Neural cell (in vitro differentiated cells): ENCODE measurements at regions not wholly inside any gene's neighbourhood (a gene's known extent, or its start where the extent isn't known, plus 50 kb on each side); places are given as distances from the start of the nearest gene placed in this dataset.
"Not testable (repeated sequence)": the region's sequence is repeated elsewhere in the genome, so short reads cannot be mapped to it uniquely, and the experiment has no call there.

Experiments used
- H2AFZ ChIP-seq: fragments of 200-600, 300-800 bp; sonication (generic), shearing (Covaris generic); 2 replicates; pipeline ENCODE4 v1.6.0; 2014; ENCODE audit warnings: low read depth, mild to moderate bottlenecking, antibody characterized with exemption, low read length, moderate library complexity
- H3F3A ChIP-seq: fragments of 200-600 bp; shearing (Covaris generic); 2 replicates; pipeline ENCODE4 v1.6.1; 2016; ENCODE audit warnings: mild to moderate bottlenecking, moderate library complexity, mixed read lengths, antibody characterized with exemption, low read length; ENCODE audit not compliant: insufficient read depth, poor library complexity, severe bottlenecking
- H3K27ac ChIP-seq: fragments of 200-600, 300-800 bp; sonication (generic), shearing (Covaris generic); 2 replicates; pipeline ENCODE4 v1.5.1; 2014; ENCODE audit warnings: mild to moderate bottlenecking, low read length, moderate library complexity
- H3K27me3 ChIP-seq: fragments of 300-800, 200-600 bp; sonication (generic), shearing (Covaris generic); 2 replicates; pipeline ENCODE4 v1.6.0; 2014; ENCODE audit warnings: mild to moderate bottlenecking, low read depth, low read length, moderate library complexity; ENCODE audit not compliant: insufficient read depth
- H3K36me3 ChIP-seq: fragments of 300-800, 200-600 bp; sonication (generic), shearing (Covaris generic); 2 replicates; pipeline ENCODE4 v1.5.1; 2014; ENCODE audit warnings: mild to moderate bottlenecking, antibody characterized with exemption, low read length, moderate library complexity; ENCODE audit not compliant: insufficient read depth
- H3K4me2 ChIP-seq: fragments of 300-800, 200-600 bp; sonication (generic), shearing (Covaris generic); 2 replicates; pipeline ENCODE4 v1.6.0; 2014; ENCODE audit warnings: mild to moderate bottlenecking, low read length
- H3K4me3 ChIP-seq: fragments of 300-800, 200-600 bp; sonication (generic), shearing (Covaris generic); 2 replicates; pipeline ENCODE4 v1.5.1; 2014; ENCODE audit warnings: mild to moderate bottlenecking, low read length, moderate library complexity
- H3K79me2 ChIP-seq: fragments of 200-600 bp; shearing (Covaris generic); replicated peaks from 2 replicates; pipeline ENCODE4 v1.6.0; 2014; ENCODE audit warnings: mild to moderate bottlenecking, low read length, moderate library complexity; ENCODE audit not compliant: insufficient read depth
- H3K9ac ChIP-seq: fragments of 300-800, 200-600 bp; sonication (generic), shearing (Covaris generic); 2 replicates; pipeline ENCODE4 v1.6.1; 2016; ENCODE audit warnings: mild to moderate bottlenecking, low read length, mixed read lengths
- H3K9me2 ChIP-seq: fragments of 200-600 bp; shearing (Covaris generic); 2 replicates; pipeline ENCODE4 v1.6.1; 2016; ENCODE audit warnings: mild to moderate bottlenecking, low read length, mixed read lengths; ENCODE audit not compliant: insufficient read depth
- H3K9me3 ChIP-seq: fragments of 200-600, 300-800 bp; sonication (generic), shearing (Covaris generic); 2 replicates; pipeline ENCODE4 v1.6.1; 2016; ENCODE audit warnings: mild to moderate bottlenecking, mixed run types, low read length, moderate library complexity, mixed read lengths
- H4K20me1 ChIP-seq: fragments of 200-600 bp; shearing (Covaris generic); 2 replicates; pipeline ENCODE4 v1.6.1; 2016; ENCODE audit warnings: mild to moderate bottlenecking, mixed run types; ENCODE audit not compliant: insufficient read depth
- EP300 ChIP-seq: fragments of 450-650 bp; conservative IDR thresholded peaks from 2 replicates; pipeline ENCODE4 v1.6.1; 2014; ENCODE audit warnings: antibody characterized with exemption, mild to moderate bottlenecking, moderate library complexity; ENCODE audit not compliant: poor library complexity, severe bottlenecking
- RAD21 ChIP-seq: fragments of 450-650 bp; conservative IDR thresholded peaks from 2 replicates; pipeline ENCODE4 v1.6.1; 2014; ENCODE audit warnings: antibody characterized with exemption, mild to moderate bottlenecking, moderate library complexity
- TAF1 ChIP-seq: IDR thresholded peaks from 2 replicates; pipeline ENCODE4 v1.6.1; 2012; ENCODE audit warnings: low read depth
- TF ChIP-seq, protein P1 (sequence below): fragments of 450-650 bp; IDR thresholded peaks from 2 replicates; pipeline ENCODE4 v1.5.1; 2014; ENCODE audit warnings: antibody characterized with exemption, mild to moderate bottlenecking, moderate library complexity; ENCODE audit not compliant: poor library complexity, severe bottlenecking

DNA sequence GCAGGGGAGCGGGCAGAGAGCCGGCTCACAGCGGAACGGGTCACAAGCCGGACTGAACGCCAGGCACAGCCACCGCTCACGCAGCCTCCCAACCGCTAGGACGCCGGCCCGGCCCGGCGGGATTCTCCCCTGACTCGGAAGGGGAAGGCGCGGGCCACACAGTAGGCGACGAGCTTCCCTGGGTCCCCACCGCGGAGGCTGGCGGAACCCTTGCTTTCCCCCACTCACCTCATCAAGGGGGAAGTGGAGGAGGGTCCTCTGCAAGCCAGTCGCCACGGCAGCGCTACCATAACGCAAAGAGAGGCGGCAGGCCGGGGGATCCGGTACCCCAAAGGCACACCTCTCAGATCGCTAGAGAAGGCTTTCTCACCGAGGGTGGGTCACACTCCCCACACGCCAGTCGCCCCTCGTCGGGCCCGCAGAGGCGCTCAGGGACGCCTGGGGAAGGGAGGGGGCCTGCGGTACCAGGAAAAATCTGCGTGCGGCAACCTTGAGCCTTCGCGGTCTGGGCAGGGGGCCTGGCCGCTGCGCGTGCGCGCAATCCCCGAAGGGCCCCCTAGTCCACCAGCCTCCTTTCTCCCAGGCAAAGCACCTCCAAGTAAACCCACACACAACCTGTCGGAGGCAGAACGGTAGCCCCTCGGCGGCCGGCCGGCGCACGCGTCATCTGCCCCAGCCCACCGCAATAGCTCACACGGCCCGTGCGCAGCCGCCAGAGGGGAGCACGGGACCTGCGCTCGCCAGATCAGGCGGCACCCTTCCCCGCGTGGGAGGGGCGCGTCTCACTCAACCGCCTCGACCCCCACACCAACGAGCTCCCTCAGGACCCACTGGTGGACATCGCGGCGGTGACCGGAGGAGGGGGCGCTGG, 95.8 kb upstream of the ANKRD30BL start:
- H2AFZ ChIP-seq, H3K27ac ChIP-seq, H4K20me1 ChIP-seq, H3K9me3 ChIP-seq, H3K9ac ChIP-seq, H3K79me2 ChIP-seq, H3K9me2 ChIP-seq, H3K4me3 ChIP-seq, H3F3A ChIP-seq, H3K36me3 ChIP-seq, H3K27me3 ChIP-seq, H3K4me2 ChIP-seq: not testable (repeated sequence)

- H3K4me3 ChIP-seq, H3K9me3 ChIP-seq, H3F3A ChIP-seq, H3K4me2 ChIP-seq, H3K9ac ChIP-seq, H3K27me3 ChIP-seq, H3K27ac ChIP-seq, H4K20me1 ChIP-seq, H3K79me2 ChIP-seq, H2AFZ ChIP-seq, H3K36me3 ChIP-seq, H3K9me2 ChIP-seq: not testable (repeated sequence)
Observed at GRCh38 chr2:132259276-132259675, 97.5 kb upstream of the ANKRD30BL start.

DNA sequence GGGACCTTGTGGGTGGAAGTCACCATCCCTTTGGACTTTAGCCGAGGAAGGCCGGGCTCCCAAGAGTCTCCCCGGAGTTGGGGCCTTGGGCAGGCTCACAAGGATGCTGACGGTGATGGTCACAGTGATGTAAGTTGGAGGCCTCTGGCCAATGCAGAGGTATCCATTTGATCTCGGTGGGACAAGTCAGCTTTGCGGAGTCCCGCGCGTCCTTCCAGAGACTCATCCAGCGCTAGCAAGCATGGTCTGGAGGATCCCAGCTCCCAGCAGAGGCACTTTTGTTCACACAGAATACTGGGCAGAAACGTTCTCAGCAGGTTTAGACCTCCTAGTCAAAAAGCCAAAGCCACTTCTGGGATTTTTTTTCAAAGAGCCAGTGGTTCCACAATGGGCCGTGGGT, 103.8 kb upstream of the ANKRD30BL start:
- H3K79me2 ChIP-seq, H3K9me3 ChIP-seq, H3K9ac ChIP-seq, H3K27me3 ChIP-seq, H2AFZ ChIP-seq, H3K4me3 ChIP-seq, H4K20me1 ChIP-seq, H3K36me3 ChIP-seq, H3F3A ChIP-seq, H3K27ac ChIP-seq, H3K4me2 ChIP-seq, H3K9me2 ChIP-seq: not testable (repeated sequence)

- no peaks in the 10 kb centered on the region for H3K79me2 ChIP-seq
- TF ChIP-seq TAF1 (no peak), RAD21 (no peak), EP300 (no peak)
- TF ChIP-seq, protein P1, sequence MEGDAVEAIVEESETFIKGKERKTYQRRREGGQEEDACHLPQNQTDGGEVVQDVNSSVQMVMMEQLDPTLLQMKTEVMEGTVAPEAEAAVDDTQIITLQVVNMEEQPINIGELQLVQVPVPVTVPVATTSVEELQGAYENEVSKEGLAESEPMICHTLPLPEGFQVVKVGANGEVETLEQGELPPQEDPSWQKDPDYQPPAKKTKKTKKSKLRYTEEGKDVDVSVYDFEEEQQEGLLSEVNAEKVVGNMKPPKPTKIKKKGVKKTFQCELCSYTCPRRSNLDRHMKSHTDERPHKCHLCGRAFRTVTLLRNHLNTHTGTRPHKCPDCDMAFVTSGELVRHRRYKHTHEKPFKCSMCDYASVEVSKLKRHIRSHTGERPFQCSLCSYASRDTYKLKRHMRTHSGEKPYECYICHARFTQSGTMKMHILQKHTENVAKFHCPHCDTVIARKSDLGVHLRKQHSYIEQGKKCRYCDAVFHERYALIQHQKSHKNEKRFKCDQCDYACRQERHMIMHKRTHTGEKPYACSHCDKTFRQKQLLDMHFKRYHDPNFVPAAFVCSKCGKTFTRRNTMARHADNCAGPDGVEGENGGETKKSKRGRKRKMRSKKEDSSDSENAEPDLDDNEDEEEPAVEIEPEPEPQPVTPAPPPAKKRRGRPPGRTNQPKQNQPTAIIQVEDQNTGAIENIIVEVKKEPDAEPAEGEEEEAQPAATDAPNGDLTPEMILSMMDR, result no peak
- H3F3A ChIP-seq, result no peaks in the 10 kb centered on the region
- no peaks in the 10 kb centered on the region for H3K9me2 ChIP-seq
- H3K4me2 ChIP-seq, result no peak overlapping the region
- no peaks in the 10 kb centered on the region for H3K9me3 ChIP-seq
- H4K20me1 ChIP-seq, result no peaks in the 10 kb centered on the region
- peak overlapping the region; percentile 57 for H3K9ac ChIP-seq
- H3K4me3 ChIP-seq, result no peak overlapping the region
- H3K27me3 ChIP-seq, result no peaks in the 10 kb centered on the region
- peak overlapping the region; percentile 71 for H3K27ac ChIP-seq
- H2AFZ ChIP-seq, result peak overlapping the region; percentile 62
- H3K36me3 ChIP-seq, result no peaks in the 10 kb centered on the region
Observed at GRCh38 chr2:132267105-132267497, 105.3 kb upstream of the ANKRD30BL start.

- Histone ChIP-seq H3K9ac (peak overlapping the region; percentile 57), H3K4me3 (peak overlapping the region; percentile 40), H3K27ac (peak overlapping the region; percentile 71), H2AFZ (peak overlapping the region; percentile 62)
- H4K20me1 ChIP-seq, H3K79me2 ChIP-seq, H3K4me2 ChIP-seq, H3K9me2 ChIP-seq, H3K27me3 ChIP-seq, H3K9me3 ChIP-seq, H3K36me3 ChIP-seq, H3F3A ChIP-seq: not testable (repeated sequence)
Observed at GRCh38 chr2:132267498-132268283, 105.9 kb upstream of the ANKRD30BL start.
